ENCODE measurements at regions not wholly inside any gene's neighbourhood (a gene's known extent, or its start where the extent isn't known, plus 50 kb on each side); places are given as distances from the start of the nearest gene placed in this dataset.

GRCh38 chr5:117738571-117738970, 1163.9 kb upstream of the SEMA6A start:
- WGBS: 93% methylated on average over 3 of the region's 3 CpGs
- Histone ChIP-seq H3K9me3 (no peaks in the 10 kb centered on the region), H3K4me1 (no peaks in the 10 kb centered on the region), H3K27me3 (no peaks in the 10 kb centered on the region), H3K4me3 (no peak overlapping the region), H3K36me3 (no peaks in the 10 kb centered on the region), H3K27ac (no peak overlapping the region)
- no peak for DNase-seq (ENCODE audit: low spot score in 2 of 2)
- TF ChIP-seq EP300 (IDR thresholded peaks at IDR 0.05): no peak
- TF ChIP-seq POLR2AphosphoS5 (IDR thresholded peaks at IDR 0.05): no peak

- H3K4me1 ChIP-seq: no peaks in the 10 kb centered on the region
- TF ChIP-seq POLR2A (IDR thresholded peaks at IDR 0.05) (no peak), POLR2AphosphoS5 (IDR thresholded peaks at IDR 0.05) (no peak), CTCF (IDR thresholded peaks at IDR 0.05) (no peak), EP300 (IDR thresholded peaks at IDR 0.05) (no peak)
- no peak overlapping the region for H3K4me3 ChIP-seq
- no peaks in the 10 kb centered on the region for H3K9me3 ChIP-seq
- H3K27me3 ChIP-seq: no peaks in the 10 kb centered on the region
- no peak overlapping the region for H3K27ac ChIP-seq
- no peak for DNase-seq (ENCODE audit: low spot score in 2 of 2)
- WGBS: 91% methylated on average over 2 of the region's 2 CpGs
- H3K36me3 ChIP-seq: no peaks in the 10 kb centered on the region
Measured at GRCh38 chr5:117736698-117737097, 1162.1 kb upstream of the SEMA6A start.

- no peak for TF ChIP-seq POLR2A (IDR thresholded peaks at IDR 0.05)
- no peak for TF ChIP-seq EP300 (IDR thresholded peaks at IDR 0.05)
- no peak for TF ChIP-seq CTCF (IDR thresholded peaks at IDR 0.05)
- TF ChIP-seq POLR2AphosphoS5 (IDR thresholded peaks at IDR 0.05): no peak
- no peak overlapping the region for H3K27ac ChIP-seq
- 93% methylated on average over 4 of the region's 4 CpGs for WGBS
- no peak overlapping the region for H3K4me3 ChIP-seq
- H3K36me3 ChIP-seq: no peaks in the 10 kb centered on the region
- H3K4me1 ChIP-seq: no peaks in the 10 kb centered on the region
- no peaks in the 10 kb centered on the region for H3K27me3 ChIP-seq
- H3K9me3 ChIP-seq: no peaks in the 10 kb centered on the region
- no peak for DNase-seq (ENCODE audit: low spot score in 2 of 2)
Measured at GRCh38 chr5:117734056-117734455, 1159.4 kb upstream of the SEMA6A start.

GRCh38 chr5:117733051-117733450, 1158.4 kb upstream of the SEMA6A start:
- no peak overlapping the region for H3K4me3 ChIP-seq
- H3K9me3 ChIP-seq: no peaks in the 10 kb centered on the region
- no peaks in the 10 kb centered on the region for H3K27me3 ChIP-seq
- no peaks in the 10 kb centered on the region for H3K36me3 ChIP-seq
- TF ChIP-seq POLR2AphosphoS5 (IDR thresholded peaks at IDR 0.05): no peak
- no peak for TF ChIP-seq CTCF (IDR thresholded peaks at IDR 0.05)
- TF ChIP-seq EP300 (IDR thresholded peaks at IDR 0.05): no peak
- no peak overlapping the region for H3K27ac ChIP-seq
- no peak for DNase-seq (ENCODE audit: low spot score in 2 of 2)
- no peaks in the 10 kb centered on the region for H3K4me1 ChIP-seq
- WGBS: 61% methylated on average over 2 of the region's 2 CpGs

GRCh38 chr5:117732264-117732663, 1157.6 kb upstream of the SEMA6A start:
- H3K4me1 ChIP-seq: no peaks in the 10 kb centered on the region

More at GRCh38 chr5:117732264-117732663, 1157.6 kb upstream of the SEMA6A start:
- no peak overlapping the region for H3K4me3 ChIP-seq
- no peak for DNase-seq (ENCODE audit: low spot score in 2 of 2)
- H3K36me3 ChIP-seq: no peaks in the 10 kb centered on the region
- no peaks in the 10 kb centered on the region for H3K27me3 ChIP-seq
- no peak overlapping the region for H3K27ac ChIP-seq
- 94% methylated on average over 3 of the region's 3 CpGs for WGBS
- no peaks in the 10 kb centered on the region for H3K9me3 ChIP-seq
- TF ChIP-seq POLR2AphosphoS5 (IDR thresholded peaks at IDR 0.05): no peak
- no peak for TF ChIP-seq POLR2A (IDR thresholded peaks at IDR 0.05)
- no peak for TF ChIP-seq CTCF (IDR thresholded peaks at IDR 0.05)
- TF ChIP-seq EP300 (IDR thresholded peaks at IDR 0.05): no peak
